GM19035 (cell line): ENCODE measurements at regions not wholly inside any gene's neighbourhood (a gene's known extent, or its start where the extent isn't known, plus 50 kb on each side); places are given as distances from the start of the nearest gene placed in this dataset.

Experiments used
- ATAC-seq: cut with Tn5 transposase; IDR thresholded peaks from one replicate; pipeline ENCODE4 v1.9.1; 2021; ENCODE audit not compliant: unreplicated experiment

DNA sequence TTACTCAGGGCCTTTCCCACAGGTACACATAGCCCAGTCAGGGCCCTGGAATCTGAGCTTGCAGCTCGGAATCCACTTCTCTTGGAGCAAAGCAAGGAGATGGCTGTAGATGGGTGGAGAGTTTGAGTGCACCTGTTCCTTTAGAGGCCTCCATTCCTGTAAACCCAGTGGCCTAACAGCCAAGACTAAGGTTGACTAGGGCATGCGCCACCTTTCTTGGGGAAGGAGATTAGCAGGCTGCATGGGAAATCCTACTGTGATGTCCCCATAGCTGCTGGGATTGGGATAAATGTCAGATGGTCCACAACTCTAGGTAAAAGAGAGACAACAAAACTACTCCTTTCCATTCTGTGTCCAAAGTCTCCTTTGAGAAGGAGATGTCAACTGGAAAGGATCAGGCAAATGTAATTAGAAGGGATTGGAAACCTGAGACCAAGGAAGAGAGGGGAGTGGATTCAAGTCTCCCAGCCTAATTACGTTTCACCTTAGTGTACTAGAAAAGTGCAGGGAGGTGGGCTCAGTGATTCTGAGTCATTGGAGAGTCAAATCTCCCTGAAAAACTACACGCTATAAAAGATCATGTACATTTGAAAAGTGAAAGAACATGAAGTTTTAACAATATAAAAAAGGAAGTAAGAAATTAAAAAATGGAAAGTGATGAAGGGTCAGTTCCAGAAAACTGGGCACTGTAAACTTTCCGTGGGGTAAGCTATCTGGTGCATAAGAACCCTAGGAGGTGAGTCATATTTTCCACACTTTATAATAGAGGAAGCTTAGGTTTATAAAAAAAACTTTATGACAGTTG is 104.2 kb downstream of the SEC61B start:
- ATAC-seq, result no peak

DNA sequence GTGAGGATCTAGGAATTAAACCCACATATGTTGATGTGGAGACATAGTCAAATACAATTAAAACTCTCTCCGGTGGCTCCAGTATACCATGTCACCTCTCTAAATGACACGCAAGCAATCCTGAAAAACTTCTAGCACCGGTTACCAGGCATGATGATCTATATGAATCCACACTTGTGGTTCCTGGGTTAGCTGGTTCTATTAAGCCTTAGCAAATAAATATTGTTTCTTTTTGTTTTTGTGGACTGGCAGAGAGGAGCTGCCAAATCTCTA is 104.8 kb downstream of the SEC61B start:
- ATAC-seq, result no peak

DNA sequence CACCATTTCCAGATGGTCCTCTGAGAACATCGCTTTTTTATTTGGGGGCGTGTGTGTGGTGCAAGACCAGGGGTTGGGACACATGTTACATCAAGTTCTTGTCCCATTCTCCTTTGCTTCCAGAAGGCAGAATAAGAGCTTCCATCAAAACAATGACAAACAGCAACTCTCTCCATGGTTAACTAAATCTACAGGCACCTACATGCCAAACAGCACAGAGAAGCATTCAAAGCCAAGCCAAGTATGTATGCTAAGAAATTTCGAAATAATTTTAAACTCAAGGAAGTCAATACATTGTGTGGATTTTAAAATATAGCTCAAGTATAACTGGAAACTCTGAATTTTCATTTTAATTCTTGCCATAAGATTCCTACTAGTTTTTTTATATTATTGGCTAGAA is 105.6 kb downstream of the SEC61B start:
- ATAC-seq, result no peak

DNA sequence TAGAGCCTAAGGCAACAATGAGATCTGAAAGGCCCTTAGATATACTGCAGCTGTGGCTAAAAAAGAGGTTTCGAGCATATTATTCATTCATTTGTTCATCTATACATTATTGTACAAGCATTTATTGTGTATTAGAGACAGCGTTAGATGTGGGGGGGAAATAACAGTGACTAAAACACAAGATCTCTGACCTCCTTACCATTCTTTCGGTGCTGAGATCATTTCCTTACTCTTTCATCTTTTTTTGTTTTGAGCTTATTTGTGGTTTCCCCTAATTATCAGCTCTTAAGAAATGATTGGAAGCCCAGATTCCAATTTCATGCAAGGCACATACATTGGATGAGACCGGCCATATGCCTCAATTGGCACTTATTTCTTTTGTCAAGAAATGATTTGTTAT is 113.2 kb downstream of the SEC61B start:
- no peak for ATAC-seq

DNA sequence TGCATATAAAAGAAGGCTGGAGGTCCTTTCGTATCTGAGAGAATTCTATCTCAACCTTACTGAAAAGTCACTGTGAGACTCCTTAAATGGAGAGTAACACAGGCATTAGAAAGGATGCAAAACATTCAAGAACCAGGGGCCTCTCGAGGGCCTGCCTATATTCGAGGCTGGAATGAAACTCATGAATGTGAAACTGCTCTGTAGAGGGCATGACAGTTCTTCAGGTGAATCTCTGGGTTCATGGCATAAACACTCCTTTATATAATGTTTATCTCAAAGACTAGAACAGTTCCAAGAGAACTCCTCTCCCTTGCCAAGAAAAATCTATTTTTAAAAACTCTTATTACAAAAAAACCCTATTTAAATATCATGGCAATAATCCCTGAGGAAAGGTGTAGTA is 113.9 kb downstream of the SEC61B start:
- no peak for ATAC-seq

DNA sequence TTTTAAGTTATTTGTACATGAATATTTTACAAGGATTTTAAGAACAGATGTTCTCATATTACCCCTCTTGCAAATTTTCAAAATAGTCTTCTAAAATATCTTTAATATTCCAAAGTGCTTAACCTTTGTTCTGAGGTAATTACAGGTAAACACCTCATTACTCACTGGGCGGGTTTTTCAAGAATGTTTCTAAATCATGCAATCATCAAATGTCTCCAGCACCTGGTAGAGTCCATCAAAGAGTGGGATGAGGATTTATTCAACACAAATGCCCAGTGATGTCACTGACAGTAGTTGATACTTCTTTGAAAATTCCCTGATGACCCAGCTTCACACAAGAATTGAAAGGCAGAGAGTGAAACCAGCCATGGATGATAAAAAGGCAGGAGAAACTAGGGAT is 114.4 kb downstream of the SEC61B start:
- no peak for ATAC-seq

DNA sequence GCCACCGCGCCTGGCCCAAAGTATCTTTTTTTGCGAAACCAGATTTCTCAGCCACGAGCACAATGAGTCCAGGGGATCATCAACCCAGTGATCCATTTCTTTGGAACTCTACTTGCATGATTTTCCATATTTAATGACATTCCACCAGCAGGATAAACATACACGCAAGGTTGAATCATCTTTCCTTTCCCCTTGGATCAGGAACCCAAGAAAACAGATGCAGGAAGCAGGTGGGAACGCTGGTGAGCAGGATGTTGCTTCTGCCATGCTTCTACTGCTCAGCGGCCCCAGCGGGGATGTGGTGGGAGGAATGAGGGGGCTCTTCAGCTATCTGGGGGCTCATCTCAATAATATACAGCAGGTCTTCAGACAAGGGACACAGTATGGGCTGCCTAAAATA is 118.2 kb downstream of the SEC61B start:
- no peak for ATAC-seq

DNA sequence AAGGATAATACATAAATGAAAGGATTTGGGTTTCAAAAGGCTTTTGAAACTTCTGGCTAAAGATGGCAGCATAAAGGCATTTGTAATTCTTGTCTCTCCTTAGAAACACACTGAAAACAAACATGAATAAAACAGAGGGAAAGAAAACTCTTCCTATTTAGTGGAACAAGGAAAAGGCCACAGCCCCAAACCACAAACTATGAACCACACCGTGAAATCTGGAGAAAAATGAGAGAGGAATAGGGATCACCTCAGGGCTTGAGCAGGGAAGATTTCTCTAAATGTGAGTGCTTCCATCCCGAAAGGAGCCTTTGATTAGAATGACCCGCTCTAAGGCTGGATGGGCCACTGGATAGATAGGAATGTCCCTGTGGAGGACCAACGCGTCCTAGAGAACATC is 119.6 kb downstream of the SEC61B start:
- ATAC-seq, result no peak

DNA sequence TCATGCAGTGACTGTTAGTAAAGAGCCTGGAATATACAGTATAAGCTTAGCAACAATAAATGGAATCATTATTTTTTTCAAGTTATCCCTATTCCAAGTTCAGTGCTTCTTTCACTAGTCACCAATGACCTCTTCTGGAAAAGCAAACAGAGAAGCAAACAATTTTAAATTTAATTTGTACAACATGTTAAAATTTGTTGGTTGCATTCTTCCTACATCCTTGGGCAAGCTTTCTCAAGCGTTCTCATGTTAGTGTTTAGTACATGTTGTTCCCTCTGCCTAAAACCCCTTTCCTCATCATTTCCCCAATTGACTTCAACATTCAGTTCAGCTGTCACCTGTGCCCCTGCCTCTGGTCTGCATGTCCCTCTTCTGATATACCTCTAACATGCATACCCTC is 123.4 kb downstream of the SEC61B start:
- no peak for ATAC-seq

DNA sequence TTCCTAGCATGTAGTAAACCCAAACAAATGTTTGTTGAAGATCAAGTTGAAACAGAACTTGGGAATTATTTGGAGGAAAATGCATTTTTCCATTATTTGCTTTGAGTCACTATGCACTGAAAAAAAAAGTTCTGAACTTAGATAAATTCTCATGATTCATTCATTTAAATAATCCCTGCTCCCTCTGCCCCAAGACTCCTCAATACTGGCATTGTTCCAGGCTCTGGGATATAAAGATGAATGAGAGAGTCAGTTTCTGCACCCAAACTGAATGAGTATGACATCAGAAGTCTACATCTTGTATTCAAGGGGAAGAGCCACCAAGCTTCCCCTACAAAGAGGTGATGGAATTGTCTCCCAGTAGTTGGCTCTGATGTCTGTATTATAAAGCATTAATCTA is 123.9 kb downstream of the SEC61B start:
- ATAC-seq, result no peak

DNA sequence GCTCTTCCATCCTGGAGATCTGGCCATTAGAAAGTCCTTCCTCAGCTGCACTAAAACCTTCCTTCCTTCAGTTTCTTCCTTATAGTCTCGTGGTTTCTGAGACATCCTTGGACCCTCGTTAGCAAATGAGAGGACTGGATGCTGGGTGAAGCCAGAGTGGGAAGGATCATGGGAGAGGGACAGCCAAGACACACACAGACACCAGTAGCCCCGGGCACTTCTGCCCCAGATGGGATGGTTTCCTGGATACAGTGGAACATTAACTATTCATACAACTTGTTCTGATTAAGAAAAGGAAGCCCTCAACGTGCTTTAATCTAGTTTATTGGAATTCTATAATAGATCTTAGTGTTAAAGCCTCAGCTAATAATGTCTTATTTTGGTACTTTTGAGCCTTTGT is 125.5 kb downstream of the SEC61B start:
- ATAC-seq, result no peak

DNA sequence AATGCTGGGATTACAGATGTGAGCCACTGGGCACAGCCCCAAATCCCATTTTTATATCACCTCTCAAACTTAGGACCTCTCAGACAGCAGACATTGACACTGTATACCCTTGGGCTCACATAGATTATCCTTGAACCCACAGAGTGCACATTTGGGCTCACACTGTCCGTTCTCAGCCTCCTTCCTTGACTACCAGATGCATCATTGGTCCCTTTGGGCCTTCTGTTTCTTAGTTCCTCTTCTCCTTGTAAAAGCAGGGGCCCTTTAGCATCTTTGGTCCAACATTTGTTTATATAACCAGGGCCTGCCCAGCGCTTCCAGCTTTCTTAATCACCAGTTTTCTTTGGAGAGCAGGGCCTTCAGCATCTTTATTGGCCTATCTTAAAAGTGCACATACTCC is 126.2 kb downstream of the SEC61B start:
- ATAC-seq, result no peak

DNA sequence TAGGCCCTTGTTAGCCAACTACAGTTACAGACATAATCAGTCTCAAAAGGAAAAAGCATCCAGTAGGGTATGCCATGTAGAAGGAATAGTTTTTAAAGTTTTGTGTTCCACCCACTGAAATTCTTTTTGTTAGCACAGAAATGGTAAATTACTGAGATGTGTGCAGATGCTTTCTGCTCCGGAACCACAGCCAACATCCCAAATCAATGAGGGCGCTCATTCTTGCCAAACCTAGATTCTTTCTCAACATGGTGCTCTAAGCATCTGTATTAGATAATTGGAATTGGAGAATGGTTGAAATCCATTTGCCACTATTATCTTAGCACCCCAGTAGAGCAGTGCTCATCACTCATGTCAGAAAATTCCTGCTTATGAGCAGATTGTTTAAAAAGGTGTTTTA is 127.8 kb downstream of the SEC61B start:
- no peak for ATAC-seq

DNA sequence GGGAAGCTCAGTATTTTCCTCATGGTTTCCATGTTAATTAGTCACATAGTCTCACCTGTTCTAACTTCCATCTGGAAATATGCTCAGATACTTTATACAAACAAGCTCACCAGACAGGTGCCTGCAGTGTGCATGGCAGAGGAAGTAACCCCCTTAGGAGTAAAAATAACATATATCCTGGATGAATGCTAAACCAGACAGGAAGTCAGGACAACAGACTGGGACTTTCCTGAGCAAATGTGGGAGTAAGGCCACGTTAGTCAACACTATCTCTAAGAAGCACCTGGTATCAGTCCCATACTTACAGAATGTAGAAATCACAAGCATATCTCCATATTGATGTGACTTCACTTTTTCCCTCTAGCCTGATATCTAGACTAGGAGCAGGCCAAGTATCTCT is 128.4 kb downstream of the SEC61B start:
- no peak for ATAC-seq

DNA sequence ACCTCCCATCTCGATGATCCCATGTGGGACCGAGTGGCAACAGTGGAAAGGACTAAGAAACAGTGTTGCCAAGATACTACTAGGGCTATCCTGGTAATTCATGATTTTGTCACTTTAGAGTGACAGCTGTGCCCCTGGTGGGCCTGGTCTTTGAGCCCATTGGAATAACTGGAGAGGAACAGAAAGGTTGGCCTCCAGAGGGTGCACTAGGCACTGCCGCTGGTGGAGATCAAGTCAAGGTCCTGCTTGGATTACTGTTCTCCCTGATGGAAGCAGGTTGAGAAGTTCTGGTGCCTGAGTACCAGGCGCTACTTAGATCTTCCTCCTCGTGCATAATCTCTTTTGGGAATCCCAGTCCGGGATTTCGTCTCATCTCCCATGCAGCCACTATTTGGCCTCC is 129.6 kb downstream of the SEC61B start:
- ATAC-seq, result no peak

DNA sequence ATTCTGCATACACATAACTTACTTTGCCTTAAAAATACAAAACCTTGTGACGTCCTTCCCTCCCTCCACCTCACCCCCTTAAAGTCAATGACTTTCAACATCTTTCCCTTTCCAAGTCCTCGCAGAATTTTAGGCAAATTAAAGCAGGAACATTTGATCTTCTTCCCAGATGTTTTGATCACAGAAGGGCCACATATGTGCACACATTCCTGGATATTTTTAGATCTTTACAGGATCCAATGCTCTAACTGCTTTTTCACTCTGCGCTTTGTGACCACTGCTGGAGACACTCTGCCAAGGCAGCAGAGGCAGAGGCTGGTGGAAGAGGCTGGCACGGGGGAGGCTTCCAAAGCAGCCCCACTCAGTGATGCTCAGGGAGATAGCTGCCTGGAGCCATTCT is 130.7 kb downstream of the SEC61B start:
- ATAC-seq, result no peak

DNA sequence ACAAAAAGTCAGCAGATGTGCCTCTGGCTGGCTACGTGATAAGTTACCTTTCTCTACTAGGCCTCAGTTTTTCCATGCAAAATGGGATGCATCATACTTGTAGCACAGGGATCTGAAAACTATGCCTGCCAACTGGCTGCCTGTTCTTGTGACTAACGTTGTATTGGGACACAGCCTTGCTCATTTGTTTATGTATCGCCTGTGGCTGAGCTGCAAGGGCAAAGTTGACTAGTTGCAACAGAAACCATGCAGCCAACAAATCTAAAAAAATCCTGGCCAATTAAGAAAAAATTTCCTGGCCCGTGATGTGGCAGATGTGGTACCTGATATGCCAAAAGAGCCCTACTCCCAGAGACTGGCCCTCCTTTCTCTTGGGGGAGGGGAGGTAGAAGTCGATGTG is 131.3 kb downstream of the SEC61B start:
- no peak for ATAC-seq

DNA sequence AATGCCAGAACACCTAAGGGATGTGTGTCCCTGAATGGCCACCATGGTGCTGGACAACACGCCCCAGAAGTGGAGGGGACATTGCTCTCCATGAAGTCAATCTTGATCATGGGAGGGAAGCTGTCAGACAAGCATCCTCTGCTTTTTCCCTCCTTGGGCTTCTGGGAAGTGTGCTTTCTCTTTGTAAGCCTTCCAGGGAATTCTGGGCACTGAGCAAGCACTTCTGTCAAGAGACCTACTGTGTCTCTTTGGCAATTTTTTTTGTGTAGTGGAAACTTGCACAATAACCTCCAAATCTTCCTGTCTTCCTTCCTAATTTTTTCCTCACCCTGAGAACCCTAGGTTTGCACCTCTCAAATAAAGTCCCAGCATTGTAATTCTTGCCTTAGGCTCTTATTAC is 132.0 kb downstream of the SEC61B start:
- ATAC-seq, result no peak

DNA sequence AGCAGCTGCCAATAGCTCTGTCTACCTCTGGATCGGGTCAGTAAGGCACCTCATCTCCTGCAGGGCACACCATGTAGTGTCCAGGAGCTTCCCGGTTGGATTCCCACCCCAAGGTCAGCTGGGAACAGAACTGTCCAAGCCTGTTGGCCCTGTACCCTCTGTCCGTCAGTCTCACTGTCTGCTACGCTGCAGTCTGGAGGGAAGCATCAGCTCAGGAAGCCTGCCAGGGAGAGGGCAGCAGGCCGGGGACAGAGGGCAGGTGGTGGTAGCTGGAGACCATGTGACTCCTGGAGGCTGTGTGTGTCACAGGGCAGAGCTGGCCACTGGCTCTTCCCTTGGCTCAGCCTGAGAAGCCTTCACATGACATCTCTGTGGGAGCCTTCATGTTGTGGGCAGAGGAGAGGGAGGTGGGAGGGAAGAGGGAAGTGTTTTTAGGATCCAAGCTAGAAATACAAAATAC is 134.5 kb downstream of the SEC61B start:
- ATAC-seq, result no peak

DNA sequence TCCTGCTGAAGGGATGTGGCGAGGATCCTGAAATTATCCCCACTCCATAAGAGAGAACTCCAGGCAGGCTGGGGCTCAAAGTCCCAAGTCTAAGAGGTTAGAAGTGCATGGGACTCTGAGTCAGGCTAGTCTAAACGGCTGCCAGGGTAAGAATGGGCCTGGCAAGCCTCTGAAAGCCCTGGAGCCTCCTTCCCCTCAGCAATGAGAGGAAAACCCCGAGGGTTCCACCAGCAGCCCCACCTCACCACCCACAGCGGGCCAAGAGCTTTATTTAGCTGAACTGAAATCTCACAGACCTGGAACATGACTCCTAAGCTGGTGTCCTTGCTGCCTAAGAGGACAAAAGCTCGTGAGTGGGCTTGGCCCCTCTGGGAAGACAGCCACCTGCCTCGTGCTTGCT is 135.5 kb downstream of the SEC61B start:
- no peak for ATAC-seq

DNA sequence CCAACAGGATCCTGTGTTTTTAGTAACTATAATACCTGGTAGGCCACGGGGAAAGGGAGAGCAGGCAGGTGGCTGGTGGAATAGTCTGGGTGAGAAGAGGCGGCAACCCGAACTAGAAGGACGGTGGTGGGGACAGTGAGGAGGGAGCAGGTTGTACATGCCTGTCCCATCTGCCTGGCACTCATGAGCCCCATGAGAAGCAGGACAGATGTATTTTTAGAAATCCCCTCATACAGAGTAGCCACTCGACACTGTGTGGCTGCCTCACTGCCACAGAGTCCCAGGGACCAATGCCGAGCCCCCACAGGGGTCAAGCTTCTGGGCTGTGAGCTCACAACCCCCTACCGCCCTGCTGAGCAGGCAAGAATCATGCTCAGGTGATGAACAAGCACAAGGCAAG is 136.6 kb downstream of the SEC61B start:
- ATAC-seq, result no peak

DNA sequence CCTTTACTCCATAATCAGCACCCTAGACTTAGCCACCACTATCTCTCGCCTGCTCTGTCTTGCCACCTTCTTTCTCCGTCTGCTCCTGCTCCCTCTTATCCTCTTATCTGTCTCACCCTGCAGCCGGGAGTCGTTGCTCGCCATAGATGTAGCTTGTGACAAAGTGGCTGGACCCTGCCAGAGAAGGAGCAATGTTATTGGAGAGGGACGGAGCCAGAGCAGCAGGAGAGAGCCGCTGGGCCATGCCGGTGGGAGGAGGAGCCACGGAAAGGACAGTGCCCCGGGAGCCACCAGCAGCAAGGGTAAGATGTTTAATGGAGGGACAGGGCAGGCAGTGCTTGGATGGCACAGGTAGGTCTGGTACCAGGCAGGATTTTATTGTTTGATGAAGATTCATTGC is 137.3 kb downstream of the SEC61B start:
- ATAC-seq, result no peak

DNA sequence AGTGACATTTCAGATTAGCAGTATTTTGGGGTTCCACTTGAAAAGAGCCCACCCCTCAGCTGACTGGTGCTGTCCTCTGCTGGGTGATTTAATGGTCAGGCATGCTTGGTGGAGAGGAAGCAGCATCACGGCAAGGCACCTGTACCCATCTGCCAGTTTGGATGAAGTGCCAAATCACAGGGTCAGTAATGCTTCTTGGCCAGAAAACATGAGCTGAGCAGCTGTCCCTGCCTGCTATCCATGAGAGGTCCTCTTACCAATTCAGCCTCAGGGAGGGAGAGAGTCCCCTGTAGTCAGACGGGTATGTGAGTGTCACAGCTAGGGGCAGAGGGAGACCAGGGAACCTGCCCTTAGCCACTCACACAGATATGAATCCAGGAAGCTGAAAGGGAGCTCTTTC is 137.9 kb downstream of the SEC61B start:
- ATAC-seq, result no peak

DNA sequence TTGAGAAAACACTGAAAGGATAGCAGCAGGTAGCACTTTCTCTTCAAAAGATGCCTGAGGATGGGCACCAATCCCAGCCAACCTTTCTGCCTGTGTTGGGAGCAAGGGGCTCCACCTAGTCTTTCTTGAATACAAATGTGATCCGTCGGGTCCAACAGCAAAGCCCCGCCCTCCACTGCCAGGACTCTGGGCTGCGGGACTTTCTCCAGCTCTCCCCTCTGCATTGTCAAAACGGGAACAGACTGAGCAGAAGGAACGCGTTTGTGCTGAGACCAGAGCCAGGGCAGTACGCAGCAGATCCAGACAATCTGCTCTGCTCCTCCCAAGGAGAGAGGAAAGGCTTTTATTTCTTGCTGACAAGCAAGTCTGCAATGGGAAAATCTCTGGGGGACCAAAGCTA is 139.7 kb downstream of the SEC61B start:
- ATAC-seq, result no peak
